HG03469 (cell line): ENCODE measurements at regions not wholly inside any gene's neighbourhood (a gene's known extent, or its start where the extent isn't known, plus 50 kb on each side); places are given as distances from the start of the nearest gene placed in this dataset.

ENCODE experiments used
- ATAC-seq: cut with Tn5 transposase; IDR thresholded peaks from one replicate; pipeline ENCODE4 v1.9.1; 2021; ENCODE audit warnings: mild to moderate bottlenecking, moderate library complexity, moderate number of reproducible peaks; ENCODE audit not compliant: unreplicated experiment

DNA sequence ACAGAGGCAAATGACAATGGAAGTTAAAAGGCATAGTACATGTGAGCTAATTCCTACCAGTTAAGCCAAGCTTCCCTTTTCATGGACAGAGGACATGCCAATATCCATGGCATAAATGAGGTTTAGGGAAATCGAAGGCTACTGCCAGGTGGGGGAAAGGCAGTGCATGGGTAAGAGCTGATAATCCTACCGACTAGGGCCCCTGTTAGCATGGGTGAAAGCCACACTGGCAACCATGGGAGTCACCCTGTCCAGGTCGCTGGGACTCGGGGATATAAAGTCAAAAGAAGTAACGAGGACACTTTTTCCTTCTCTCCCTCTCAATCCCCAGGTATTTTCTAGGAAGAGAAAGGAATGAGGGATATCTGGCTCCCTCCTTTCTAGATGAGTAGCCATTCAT, 83.7 kb upstream of the CDH19 start:
- no peak for ATAC-seq

DNA sequence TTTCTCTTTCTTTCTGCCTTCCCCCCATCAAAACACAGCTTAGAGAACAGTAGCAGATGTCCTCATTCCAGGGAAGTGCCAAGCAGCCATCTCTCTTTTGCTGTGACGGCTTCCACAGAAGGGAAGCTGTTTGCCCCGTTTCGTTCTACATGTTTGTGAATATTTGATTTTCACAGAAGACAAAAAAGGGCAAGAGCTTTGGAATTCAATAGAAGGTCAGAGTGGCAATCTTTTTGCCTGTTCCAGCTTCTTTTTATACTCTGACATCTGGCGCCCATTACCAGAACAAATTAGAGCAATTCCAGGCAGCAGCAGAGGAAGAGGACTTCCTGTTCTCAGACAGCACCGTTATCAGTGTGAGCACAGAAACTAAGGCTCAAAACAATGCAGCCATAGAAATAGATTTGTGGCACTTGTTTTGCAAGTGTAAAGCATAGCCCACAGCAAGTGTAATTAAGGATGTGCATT, 79.0 kb upstream of the CDH19 start:
- ATAC-seq = no peak

DNA sequence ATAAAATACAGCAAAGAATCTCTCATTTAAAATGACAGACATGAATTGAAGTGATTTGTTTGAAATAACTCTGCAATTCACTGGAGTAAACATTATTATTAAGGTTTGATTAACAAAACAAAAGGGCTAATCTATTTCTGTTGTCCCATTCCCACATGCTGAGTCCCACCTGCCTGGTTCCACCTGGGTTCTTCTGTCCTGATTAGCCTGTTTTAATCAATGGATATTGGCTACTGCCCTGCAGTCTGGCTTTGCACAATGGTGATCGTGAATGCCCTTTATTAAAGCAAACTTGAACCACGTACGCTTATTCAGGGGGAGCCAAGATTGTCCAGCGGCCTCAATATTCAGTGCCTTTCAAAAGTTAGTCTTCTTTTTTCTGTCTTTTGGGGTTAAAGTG, 72.8 kb upstream of the CDH19 start:
- ATAC-seq = no peak

DNA sequence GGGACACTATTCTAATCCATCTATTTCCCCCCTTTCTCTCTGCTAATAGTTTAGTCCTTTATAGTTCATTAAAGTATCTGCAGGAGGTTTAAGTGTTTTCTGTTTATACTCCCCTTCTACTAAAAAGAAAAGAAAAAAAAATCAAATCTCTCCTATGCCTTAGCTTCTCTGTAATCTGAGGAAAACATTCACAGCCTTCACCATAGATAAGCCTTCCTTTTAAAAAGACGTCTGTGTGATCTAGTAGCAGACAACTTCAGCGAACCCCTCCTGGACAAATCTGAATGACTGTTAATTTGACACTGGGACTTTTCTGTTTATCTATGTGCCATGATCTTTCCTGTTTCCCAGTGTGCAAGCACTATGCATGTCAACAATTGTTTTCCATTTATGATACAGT, 70.4 kb upstream of the CDH19 start:
- no peak for ATAC-seq

DNA sequence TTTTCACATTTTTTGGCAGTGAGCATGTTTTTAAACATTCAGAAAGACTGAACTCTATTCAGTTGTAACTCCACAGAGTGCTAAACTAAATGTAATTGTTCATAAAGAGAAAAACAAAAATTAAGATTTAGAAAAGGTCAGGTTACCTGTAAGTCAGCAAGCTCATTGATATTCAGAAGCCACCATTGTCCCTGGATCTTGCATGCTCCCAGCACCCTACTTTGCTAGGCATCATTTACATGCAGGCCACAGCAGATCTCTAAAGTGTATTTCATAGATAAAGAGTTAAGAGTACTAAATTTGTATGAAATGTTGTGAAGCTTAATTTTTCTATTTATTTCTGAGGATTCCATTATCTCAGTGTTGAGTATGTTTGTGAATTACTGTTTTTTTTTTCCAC, 64.8 kb upstream of the CDH19 start:
- ATAC-seq = no peak

DNA sequence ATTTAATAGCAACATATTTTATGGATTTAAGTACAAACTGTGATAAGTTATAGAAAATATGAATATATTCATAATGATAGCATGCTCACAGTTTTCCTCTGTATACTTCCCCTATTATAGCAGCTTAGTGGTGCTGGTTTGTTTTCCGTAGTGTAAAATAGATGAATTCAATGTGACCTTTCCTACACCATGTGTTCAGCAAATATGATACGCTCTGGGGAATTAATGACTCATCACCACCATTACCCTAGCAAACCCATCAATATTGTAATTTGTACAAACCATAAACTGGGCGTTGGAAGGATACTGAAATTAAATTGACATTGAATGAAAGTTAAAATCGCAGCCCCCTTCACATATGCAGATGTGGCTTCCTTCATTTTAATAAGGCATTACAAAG, 58.7 kb upstream of the CDH19 start:
- no peak for ATAC-seq

DNA sequence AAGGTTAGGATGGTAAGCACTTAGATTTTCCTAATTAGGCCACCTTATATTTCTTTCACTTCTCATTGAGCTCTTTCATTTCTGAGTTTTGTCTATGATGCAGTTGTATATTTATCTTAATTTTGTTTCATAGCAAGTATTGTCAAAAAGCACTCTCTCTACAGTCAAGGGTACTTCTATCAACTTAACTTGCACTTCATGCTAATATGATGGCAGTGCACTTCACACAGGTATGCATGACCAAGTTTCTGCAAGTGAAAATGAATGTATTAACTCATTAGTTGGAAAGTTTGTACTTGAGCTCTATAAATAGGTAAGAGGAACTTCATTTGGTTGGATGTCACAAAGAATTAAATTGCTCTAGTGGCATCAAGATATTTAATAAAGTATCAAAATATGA, 51.5 kb upstream of the CDH19 start:
- ATAC-seq = no peak
